Skeletal muscle satellite cell (primary cell): ENCODE measurements at regions not wholly inside any gene's neighbourhood (a gene's known extent, or its start where the extent isn't known, plus 50 kb on each side); places are given as distances from the start of the nearest gene placed in this dataset.

ENCODE experiments used
- H3K27me3 ChIP-seq: 2 replicates; pipeline ENCODE4 v1.7.0; 2013; ENCODE audit warnings: low read length; ENCODE audit not compliant: control insufficient read depth, insufficient read depth
- H3K36me3 ChIP-seq: 2 replicates; pipeline ENCODE4 v1.7.0; 2013; ENCODE audit warnings: mild to moderate bottlenecking, control low read depth, low read length; ENCODE audit not compliant: insufficient read depth
- H3K4me1 ChIP-seq: 2 replicates; pipeline ENCODE4 v1.7.0; 2013; ENCODE audit warnings: low read length; ENCODE audit not compliant: control insufficient read depth, insufficient read depth
- H3K4me2 ChIP-seq: 2 replicates; pipeline ENCODE4 v1.7.0; 2013; ENCODE audit warnings: mild to moderate bottlenecking, low read length
- H3K4me3 ChIP-seq: 2 replicates; pipeline ENCODE4 v1.7.0; 2013; ENCODE audit warnings: low read length
- H3K9ac ChIP-seq: 2 replicates; pipeline ENCODE4 v1.7.0; 2013; ENCODE audit warnings: mild to moderate bottlenecking, low read depth, low read length, moderate library complexity
- H3K9me3 ChIP-seq: replicated peaks from 2 replicates; pipeline ENCODE4 v1.7.0; 2013; ENCODE audit warnings: mild to moderate bottlenecking, control low read depth, low read length

- no peak overlapping the region for H3K4me3 ChIP-seq
- no peaks in the 10 kb centered on the region for H3K36me3 ChIP-seq
- H3K27me3 ChIP-seq: peaks cover 62% of the 10 kb centered on the region
- H3K9me3 ChIP-seq: no peaks in the 10 kb centered on the region
- no peak overlapping the region for H3K9ac ChIP-seq
- H3K4me2 ChIP-seq: no peak overlapping the region
- H3K4me1 ChIP-seq: no peaks in the 10 kb centered on the region
These were observed 301.8 kb downstream of the IRF8 start for GRCh38 chr16:86200722-86201121.

DNA sequence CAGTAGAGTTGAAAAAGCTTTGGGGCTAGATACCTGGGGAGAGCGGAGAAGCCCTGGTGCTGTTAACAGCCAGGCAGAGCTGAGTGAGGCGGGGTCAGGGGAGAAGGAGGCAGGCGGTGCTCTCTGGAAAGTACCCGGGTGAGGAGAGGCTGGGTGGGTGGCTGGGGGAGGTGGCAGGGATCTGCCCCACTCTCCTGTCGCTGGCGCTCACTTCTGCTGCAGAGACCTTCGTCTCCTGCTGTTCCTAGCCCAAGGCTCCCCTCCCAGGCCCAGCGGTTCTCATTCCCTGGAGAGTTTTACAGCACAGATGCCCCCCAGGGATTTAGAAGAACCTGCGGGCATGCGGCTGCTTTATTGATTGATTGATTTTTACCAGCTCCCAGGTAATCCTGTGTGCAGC, 302.8 kb downstream of the IRF8 start:
- no peak overlapping the region for H3K4me3 ChIP-seq
- H3K36me3 ChIP-seq: no peaks in the 10 kb centered on the region
- H3K4me2 ChIP-seq: no peak overlapping the region
- peaks cover 53% of the 10 kb centered on the region for H3K27me3 ChIP-seq
- H3K4me1 ChIP-seq: no peaks in the 10 kb centered on the region
- H3K9ac ChIP-seq: no peak overlapping the region
- H3K9me3 ChIP-seq: no peaks in the 10 kb centered on the region

- no peaks in the 10 kb centered on the region for H3K9me3 ChIP-seq
- peaks cover 48% of the 10 kb centered on the region for H3K27me3 ChIP-seq
- H3K36me3 ChIP-seq: no peaks in the 10 kb centered on the region
- H3K4me1 ChIP-seq: no peaks in the 10 kb centered on the region
- no peak overlapping the region for H3K4me2 ChIP-seq
- no peak overlapping the region for H3K9ac ChIP-seq
- H3K4me3 ChIP-seq: no peak overlapping the region
These were observed 303.3 kb downstream of the IRF8 start for GRCh38 chr16:86202267-86202666.

DNA sequence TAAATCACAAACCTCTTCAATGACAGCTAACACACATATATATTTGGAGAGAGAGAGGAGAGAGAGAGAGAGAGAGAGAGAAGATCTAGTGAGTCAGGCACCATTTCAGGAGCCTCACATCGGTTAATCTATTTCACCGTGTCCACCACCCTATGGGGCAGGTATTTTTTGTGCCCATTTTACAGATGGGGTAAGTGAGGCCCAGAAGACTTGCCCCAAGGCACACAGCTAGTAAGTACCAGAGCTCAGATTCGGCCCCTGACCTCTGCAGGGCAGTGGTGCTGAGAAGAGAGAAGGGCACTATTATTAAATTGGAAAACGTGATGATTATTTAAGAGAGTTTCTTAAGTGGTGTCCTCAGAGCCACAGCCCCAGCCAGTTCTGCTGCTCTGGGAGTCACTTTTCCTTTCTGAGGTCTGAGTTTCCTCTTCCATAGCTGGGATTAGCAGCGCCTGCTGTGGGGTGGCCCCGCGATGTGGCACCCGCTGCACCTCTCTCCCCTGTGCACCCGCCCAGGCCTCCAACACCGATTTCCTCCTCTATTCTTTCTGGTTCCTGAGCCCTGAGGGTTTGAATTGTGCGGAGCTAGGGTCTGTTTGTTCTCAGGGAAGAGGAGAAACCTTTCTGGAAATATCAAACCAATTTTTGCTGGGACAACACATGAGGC, 303.9 kb downstream of the IRF8 start:
- Histone ChIP-seq H3K9me3 (no peaks in the 10 kb centered on the region), H3K4me3 (no peak overlapping the region), H3K27me3 (peaks cover 41% of the 10 kb centered on the region), H3K4me1 (no peaks in the 10 kb centered on the region), H3K9ac (no peak overlapping the region), H3K4me2 (no peak overlapping the region), H3K36me3 (no peaks in the 10 kb centered on the region)

- Histone ChIP-seq H3K9me3 (no peaks in the 10 kb centered on the region), H3K4me2 (no peak overlapping the region), H3K4me1 (no peaks in the 10 kb centered on the region), H3K9ac (no peak overlapping the region), H3K27me3 (peaks cover 33% of the 10 kb centered on the region), H3K4me3 (no peak overlapping the region), H3K36me3 (no peaks in the 10 kb centered on the region)
These were observed 304.8 kb downstream of the IRF8 start for GRCh38 chr16:86203557-86204275.

- Histone ChIP-seq H3K9me3 (no peaks in the 10 kb centered on the region), H3K4me1 (no peaks in the 10 kb centered on the region), H3K4me2 (no peak overlapping the region), H3K9ac (no peak overlapping the region), H3K27me3 (peaks cover 13% of the 10 kb centered on the region), H3K4me3 (no peak overlapping the region), H3K36me3 (no peaks in the 10 kb centered on the region)
These were observed 304.6 kb upstream of the FOXF1 start for GRCh38 chr16:86205521-86206245.

DNA sequence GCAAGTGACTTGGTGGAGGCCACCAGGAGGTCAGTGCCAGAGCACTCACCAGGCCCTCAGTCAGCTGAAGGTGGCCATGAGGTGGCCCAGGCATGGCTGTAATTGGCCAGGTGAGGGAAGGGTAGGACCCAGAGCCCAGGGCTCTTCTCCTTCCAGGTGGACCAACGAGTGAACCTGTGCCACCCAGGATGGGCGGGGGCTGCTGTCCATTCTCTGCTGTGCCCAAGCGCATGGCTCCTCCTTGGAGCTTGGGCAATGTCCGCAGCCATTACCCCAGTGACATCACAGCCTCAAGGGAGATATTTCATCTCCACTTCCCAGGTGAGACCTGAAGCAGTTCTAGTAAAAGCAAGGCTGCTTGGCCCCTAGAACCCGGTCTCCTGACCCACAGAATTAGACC, 303.0 kb upstream of the FOXF1 start:
- Histone ChIP-seq H3K9me3 (no peaks in the 10 kb centered on the region), H3K4me3 (no peak overlapping the region), H3K4me2 (no peak overlapping the region)

DNA sequence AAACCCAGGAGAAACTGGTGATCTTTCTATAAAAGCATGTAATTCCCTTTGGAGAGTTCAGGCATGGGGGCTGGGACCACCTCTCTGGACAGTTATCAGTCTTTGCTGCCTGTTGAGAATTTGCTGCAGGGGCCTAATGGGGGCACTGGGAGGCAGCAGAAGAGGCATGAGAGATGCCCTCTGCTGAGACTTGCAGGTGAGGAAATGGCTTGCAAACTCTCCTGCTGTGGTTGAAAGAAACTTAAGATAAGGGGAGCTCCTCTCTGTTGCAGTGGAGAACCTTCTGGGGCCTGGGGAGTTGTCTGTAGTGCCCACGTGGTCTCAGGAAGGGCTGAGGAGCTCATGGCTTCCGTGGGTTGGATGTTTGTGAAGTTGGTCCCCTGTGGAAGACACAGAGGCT, 301.1 kb upstream of the FOXF1 start:
- Histone ChIP-seq H3K4me3 (no peak overlapping the region), H3K36me3 (no peaks in the 10 kb centered on the region), H3K4me1 (no peaks in the 10 kb centered on the region), H3K9me3 (no peaks in the 10 kb centered on the region), H3K27me3 (no peaks in the 10 kb centered on the region), H3K9ac (no peak overlapping the region), H3K4me2 (no peak overlapping the region)

More for the DNA sequence above, 303.0 kb upstream of the FOXF1 start:
- H3K36me3 ChIP-seq: no peaks in the 10 kb centered on the region
- H3K4me1 ChIP-seq: no peaks in the 10 kb centered on the region
- no peak overlapping the region for H3K9ac ChIP-seq
- peaks cover 2% of the 10 kb centered on the region for H3K27me3 ChIP-seq

DNA sequence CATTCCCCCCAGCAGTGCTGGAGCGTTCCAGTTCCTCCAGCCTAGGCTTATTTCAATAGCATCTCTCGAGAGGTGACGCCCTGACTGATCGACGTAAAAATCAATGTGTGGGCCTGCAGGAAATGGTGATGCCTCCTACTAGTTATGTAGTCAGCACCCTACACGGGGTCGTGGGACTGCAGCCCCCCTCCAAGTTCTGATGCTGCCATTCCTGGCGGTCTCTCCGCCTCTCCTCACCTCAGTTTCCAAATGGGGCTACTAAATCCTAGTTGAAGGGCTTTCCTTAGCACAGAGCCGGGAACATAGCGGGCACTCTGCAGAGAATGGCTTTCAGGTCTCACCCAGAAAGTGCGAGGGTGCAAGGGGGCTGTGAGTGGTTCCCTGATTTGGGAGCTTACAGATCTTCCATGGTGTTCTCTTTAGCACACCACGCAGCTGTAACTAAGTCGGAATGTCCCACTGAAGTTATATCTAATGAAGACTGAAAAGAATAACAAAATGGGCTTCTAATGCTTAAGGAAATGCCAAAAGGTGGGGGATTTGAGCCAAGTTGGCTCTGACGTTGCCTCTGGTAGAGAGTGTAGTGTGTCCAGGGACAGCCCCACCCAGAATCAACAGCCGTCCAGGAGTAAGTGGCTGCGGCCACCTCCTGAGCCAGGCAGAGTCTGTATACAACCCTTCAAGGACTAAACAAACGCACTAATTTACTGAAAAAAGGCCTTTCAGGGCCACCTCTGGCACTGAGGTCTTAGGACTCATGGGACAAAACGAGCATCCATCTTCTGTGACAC, 299.7 kb upstream of the FOXF1 start:
- Histone ChIP-seq H3K9ac (no peak overlapping the region), H3K4me1 (no peaks in the 10 kb centered on the region), H3K4me2 (no peak overlapping the region), H3K27me3 (no peaks in the 10 kb centered on the region), H3K36me3 (no peaks in the 10 kb centered on the region), H3K9me3 (peaks cover 2% of the 10 kb centered on the region), H3K4me3 (no peak overlapping the region)

DNA sequence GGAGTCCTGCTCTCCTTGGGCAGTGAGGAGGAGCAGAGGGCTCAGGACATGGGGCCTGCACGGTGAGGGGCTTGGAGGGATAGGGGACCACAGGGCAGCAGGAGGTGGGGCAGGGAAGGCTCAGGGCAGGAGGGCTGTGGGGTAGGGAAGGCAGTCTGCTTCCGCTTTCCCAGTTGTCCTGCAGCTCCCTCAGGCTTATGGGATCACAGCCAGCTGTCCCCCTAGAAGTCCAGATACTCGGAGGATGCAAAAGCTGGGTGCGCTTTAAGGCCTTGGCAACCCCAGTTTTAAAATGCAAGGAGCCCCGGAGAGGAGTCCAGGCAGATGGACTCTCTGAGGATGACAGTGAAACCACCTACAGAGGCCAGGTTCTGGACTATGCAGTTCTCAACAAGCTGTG, 299.1 kb upstream of the FOXF1 start:
- Histone ChIP-seq H3K9me3 (peaks cover 2% of the 10 kb centered on the region), H3K4me1 (no peaks in the 10 kb centered on the region), H3K36me3 (no peaks in the 10 kb centered on the region), H3K9ac (no peak overlapping the region), H3K27me3 (no peaks in the 10 kb centered on the region), H3K4me2 (no peak overlapping the region), H3K4me3 (no peak overlapping the region)

- no peak overlapping the region for H3K4me3 ChIP-seq
- no peaks in the 10 kb centered on the region for H3K36me3 ChIP-seq
- H3K4me1 ChIP-seq: no peaks in the 10 kb centered on the region
- H3K4me2 ChIP-seq: no peak overlapping the region
- no peak overlapping the region for H3K9ac ChIP-seq
- no peaks in the 10 kb centered on the region for H3K27me3 ChIP-seq
- H3K9me3 ChIP-seq: peaks cover 2% of the 10 kb centered on the region
These were observed 298.5 kb upstream of the FOXF1 start for GRCh38 chr16:86211800-86212199.
